Natural killer cell (primary cell): ENCODE measurements at regions not wholly inside any gene's neighbourhood (a gene's known extent, or its start where the extent isn't known, plus 50 kb on each side); places are given as distances from the start of the nearest gene placed in this dataset.

Experiments used
- ATAC-seq, 3 donors: fragments of 150-1000 bp in 2 of 3; fragments of 200-7000 bp in 1 of 3; cut with Tn5 transposase; 1 replicate in 1 of 3; 2 replicates in 2 of 3; pipeline ENCODE4 v1.10.0; 2021; ENCODE audit warnings: mild to moderate bottlenecking in 2 of 3, moderate library complexity in 2 of 3
- DNase-seq, 2 donors: peaks; one replicate each; pipeline versions ENCODE4 v3.0.0 to v3.0.0-alpha.2; 2013 to 2021; ENCODE audit warnings: mixed read lengths in 1 of 2
- H3K27ac ChIP-seq: one replicate; pipeline ENCODE4 v1.5.1; 2013; ENCODE audit warnings: mild to moderate bottlenecking, low read length
- H3K27me3 ChIP-seq: one replicate; pipeline ENCODE4 v1.6.1; 2013; ENCODE audit warnings: low read length; ENCODE audit not compliant: control insufficient read depth, insufficient read depth
- H3K36me3 ChIP-seq: one replicate; pipeline ENCODE4 v1.6.1; 2013; ENCODE audit warnings: low read length; ENCODE audit not compliant: control insufficient read depth, insufficient read depth
- H3K4me1 ChIP-seq: one replicate; pipeline ENCODE4 v1.6.1; 2013; ENCODE audit warnings: low read length; ENCODE audit not compliant: control insufficient read depth, insufficient read depth
- H3K4me3 ChIP-seq: one replicate; pipeline ENCODE4 v1.5.1; 2013; ENCODE audit warnings: low read length
- H3K9me3 ChIP-seq: one replicate; pipeline ENCODE4 v1.6.1; 2013; ENCODE audit warnings: low read length; ENCODE audit not compliant: control insufficient read depth, insufficient read depth
- H3K27ac Mint-ChIP-seq, 2 donors: one replicate each; pipeline ENCODE4 v1.8.0; 2022; ENCODE audit warnings: mild to moderate bottlenecking in 2 of 2, mixed read lengths in 2 of 2, moderate library complexity in 1 of 2
- H3K27me3 Mint-ChIP-seq, 2 donors: one replicate each; pipeline ENCODE4 v1.8.0; 2022; ENCODE audit warnings: low read depth in 2 of 2, mixed read lengths in 2 of 2
- H3K36me3 Mint-ChIP-seq: one replicate; pipeline ENCODE4 v1.8.0; 2022; ENCODE audit warnings: mixed read lengths
- H3K4me1 Mint-ChIP-seq, 2 donors: one replicate each; pipeline ENCODE4 v1.8.0; 2022; ENCODE audit warnings: mixed read lengths in 2 of 2
- H3K4me3 Mint-ChIP-seq: one replicate; pipeline ENCODE4 v1.8.0; 2022; ENCODE audit warnings: mild to moderate bottlenecking, moderate library complexity, mixed read lengths
- H3K9me3 Mint-ChIP-seq, 2 donors: one replicate each; pipeline ENCODE4 v1.8.0; 2022; ENCODE audit warnings: mixed read lengths in 2 of 2
- CTCF ChIP-seq: fragments of 200-600 bp; IDR thresholded peaks from one replicate; pipeline ENCODE4 v1.8.0; 2022; ENCODE audit warnings: antibody characterized with exemption
- WGBS: methylation state at CpG from one replicate; pipeline ENCODE4 v1.1.7; 2013; ENCODE audit warnings: missing lambda C conversion rate; ENCODE audit not compliant: insufficient coverage; 5-methylcytosine and 5-hydroxymethylcytosine counted together
- intact Hi-C: fragments of 100-400 bp; cut with micrococcal nuclease; formaldehyde crosslinking; loops from one replicate; pipeline ENCODE4 v1.14.2; 2022

- Histone ChIP-seq H3K27ac (no peak overlapping the region), H3K9me3 (no peaks in the 10 kb centered on the region), H3K27me3 (no peaks in the 10 kb centered on the region), H3K4me1 (no peaks in the 10 kb centered on the region), H3K4me3 (no peak overlapping the region), H3K36me3 (no peaks in the 10 kb centered on the region)
- no peaks in the 10 kb centered on the region for H3K4me1 Mint-ChIP-seq
- no peak overlapping the region for H3K4me3 Mint-ChIP-seq
- no peak for DNase-seq
- intact Hi-C loops, result no loop called here
- no peak for ATAC-seq
- H3K27ac Mint-ChIP-seq, result no peak overlapping the region
- no peak for TF ChIP-seq CTCF
- 80% methylated on average over 9 of the region's 9 CpGs for WGBS
- peaks cover 7 to 16% of the 10 kb centered on the region in 2 donors for H3K9me3 Mint-ChIP-seq
- no peaks in the 10 kb centered on the region for H3K36me3 Mint-ChIP-seq
- H3K27me3 Mint-ChIP-seq, result no peaks in the 10 kb centered on the region
Observed at GRCh38 chr4:181046809-181047208, 1196.4 kb upstream of the TENM3 start.

- DNase-seq (no peak), ATAC-seq (no peak)
- H3K27me3 Mint-ChIP-seq, result no peaks in the 10 kb centered on the region
- H3K27ac Mint-ChIP-seq, result no peak overlapping the region
- H3K27ac ChIP-seq, result no peak overlapping the region
- intact Hi-C loops, result no loop called here
- H3K9me3 Mint-ChIP-seq, result peaks cover 3 to 5% of the 10 kb centered on the region in 2 donors
- H3K4me3 ChIP-seq, result no peak overlapping the region
- no peaks in the 10 kb centered on the region for H3K9me3 ChIP-seq
- H3K4me1 ChIP-seq, result no peaks in the 10 kb centered on the region
- no peaks in the 10 kb centered on the region for H3K36me3 Mint-ChIP-seq
- no peaks in the 10 kb centered on the region for H3K4me1 Mint-ChIP-seq
- H3K4me3 Mint-ChIP-seq, result no peak overlapping the region
- TF ChIP-seq CTCF, result no peak
- H3K36me3 ChIP-seq, result no peaks in the 10 kb centered on the region
- no peaks in the 10 kb centered on the region for H3K27me3 ChIP-seq
Observed at GRCh38 chr4:181051931-181052330, 1191.3 kb upstream of the TENM3 start.

- no peak for DNase-seq
- intact Hi-C loops, result no loop called here
- H3K9me3 Mint-ChIP-seq, result peaks cover 9 to 17% of the 10 kb centered on the region in 2 donors
- no peaks in the 10 kb centered on the region for H3K36me3 Mint-ChIP-seq
- no peaks in the 10 kb centered on the region for H3K4me1 ChIP-seq
- no peaks in the 10 kb centered on the region for H3K4me1 Mint-ChIP-seq
- no peak overlapping the region for H3K4me3 ChIP-seq
- no peak for TF ChIP-seq CTCF
- no peak overlapping the region for H3K4me3 Mint-ChIP-seq
- WGBS, result no CpG with 5 or more reads among the region's 1 CpG
- H3K27me3 Mint-ChIP-seq, result no peaks in the 10 kb centered on the region
- no peak for ATAC-seq
- no peak overlapping the region for H3K27ac ChIP-seq
- no peaks in the 10 kb centered on the region for H3K9me3 ChIP-seq
- no peak overlapping the region for H3K27ac Mint-ChIP-seq
- H3K36me3 ChIP-seq, result no peaks in the 10 kb centered on the region
- no peaks in the 10 kb centered on the region for H3K27me3 ChIP-seq
Observed at GRCh38 chr4:181061787-181062186, 1181.4 kb upstream of the TENM3 start.

GRCh38 chr4:181063212-181063611, 1180.0 kb upstream of the TENM3 start:
- no peak overlapping the region for H3K4me3 ChIP-seq
- no peaks in the 10 kb centered on the region for H3K9me3 ChIP-seq
- no peak overlapping the region for H3K4me3 Mint-ChIP-seq
- ATAC-seq (no peak), DNase-seq (no peak)
- intact Hi-C loops, result no loop called here
- H3K36me3 Mint-ChIP-seq, result no peaks in the 10 kb centered on the region
- TF ChIP-seq CTCF, result no peak
- H3K27me3 Mint-ChIP-seq, result no peaks in the 10 kb centered on the region
- H3K36me3 ChIP-seq, result no peaks in the 10 kb centered on the region
- H3K9me3 Mint-ChIP-seq, result peaks cover 7 to 12% of the 10 kb centered on the region in 2 donors
- no peak overlapping the region for H3K27ac ChIP-seq
- no peaks in the 10 kb centered on the region for H3K4me1 ChIP-seq
- WGBS, result no CpG with 5 or more reads among the region's 3 CpGs
- no peaks in the 10 kb centered on the region for H3K4me1 Mint-ChIP-seq
- H3K27ac Mint-ChIP-seq, result no peak overlapping the region
- no peaks in the 10 kb centered on the region for H3K27me3 ChIP-seq
